Sigmoid colon (tissue), 6 donors: ENCODE measurements at regions not wholly inside any gene's neighbourhood (a gene's known extent, or its start where the extent isn't known, plus 50 kb on each side); places are given as distances from the start of the nearest gene placed in this dataset.

Source experiments
- DNase-seq: peaks from one replicate; pipeline ENCODE4 v3.0.0-alpha.2; 2019
- H3K27ac ChIP-seq, 4 donors: fragments of 200-600 bp; sonication (generic); one replicate each; pipeline ENCODE4 v1.5.1; 2016 to 2019; ENCODE audit warnings: mild to moderate bottlenecking in 1 of 4
- H3K27me3 ChIP-seq, 3 donors: fragments of 200-600 bp; sonication (generic); one replicate each; pipeline ENCODE4 v1.5.1; 2019; ENCODE audit warnings: mild to moderate bottlenecking in 1 of 3
- H3K36me3 ChIP-seq, 4 donors: fragments of 200-600 bp; sonication (generic); one replicate each; pipeline ENCODE4 v1.5.1; 2016 to 2019
- H3K4me1 ChIP-seq, 4 donors: fragments of 200-600 bp; sonication (generic); one replicate each; pipeline ENCODE4 v1.5.1; 2017 to 2019
- H3K4me3 ChIP-seq, 4 donors: fragments of 200-600 bp; sonication (generic); one replicate each; pipeline ENCODE4 v1.5.1; 2017 to 2019; ENCODE audit warnings: mild to moderate bottlenecking in 2 of 4, moderate library complexity in 1 of 4
- H3K9me3 ChIP-seq, 4 donors: fragments of 200-600 bp in 3 of 4; sonication (generic) in 3 of 4; one replicate each; pipeline versions ENCODE4 v1.5.1 to v1.6.1; 2013 to 2019
- EP300 ChIP-seq, 4 donors: sonication (generic); formaldehyde crosslinking; IDR thresholded peaks; one replicate each; pipeline ENCODE4 v1.6.1; 2017; ENCODE audit warnings: antibody characterized with exemption in 4 of 4
- POLR2A ChIP-seq, 2 donors: fragments of 450-650 bp; IDR thresholded peaks; one replicate each; pipeline ENCODE4 v1.6.1; 2016; ENCODE audit warnings: antibody characterized with exemption in 2 of 2, mild to moderate bottlenecking in 2 of 2, moderate library complexity in 2 of 2
- POLR2AphosphoS5 ChIP-seq, 4 donors: sonication (generic); formaldehyde crosslinking; IDR thresholded peaks; one replicate each; pipeline ENCODE4 v1.6.1; 2017; ENCODE audit warnings: antibody characterized with exemption in 4 of 4
- WGBS, 2 donors: extraction: QIAGEN DNeasy Blood & Tissue Kit; methylation state at CpG; one replicate each; pipeline ENCODE4 v1.1.7; 2013; 5-methylcytosine and 5-hydroxymethylcytosine counted together
- intact Hi-C: fragments of 100-400 bp; cut with DNase I; formaldehyde crosslinking; loops from one replicate; pipeline ENCODE4 v1.15.1; 2023
- TF ChIP-seq, protein P1 (sequence below), 4 experiments: fragments of 450-650 bp in 3 of 4; fragments of 200-600 bp in 1 of 4; IDR thresholded peaks; one replicate each; pipeline ENCODE4 v1.5.1; 2016 to 2019; ENCODE audit warnings: antibody characterized with exemption in 4 of 4, mild to moderate bottlenecking in 3 of 4, moderate library complexity in 2 of 4
- donor health status: healthy with polysubstance abuse.
- donor health status: healthy.

DNA sequence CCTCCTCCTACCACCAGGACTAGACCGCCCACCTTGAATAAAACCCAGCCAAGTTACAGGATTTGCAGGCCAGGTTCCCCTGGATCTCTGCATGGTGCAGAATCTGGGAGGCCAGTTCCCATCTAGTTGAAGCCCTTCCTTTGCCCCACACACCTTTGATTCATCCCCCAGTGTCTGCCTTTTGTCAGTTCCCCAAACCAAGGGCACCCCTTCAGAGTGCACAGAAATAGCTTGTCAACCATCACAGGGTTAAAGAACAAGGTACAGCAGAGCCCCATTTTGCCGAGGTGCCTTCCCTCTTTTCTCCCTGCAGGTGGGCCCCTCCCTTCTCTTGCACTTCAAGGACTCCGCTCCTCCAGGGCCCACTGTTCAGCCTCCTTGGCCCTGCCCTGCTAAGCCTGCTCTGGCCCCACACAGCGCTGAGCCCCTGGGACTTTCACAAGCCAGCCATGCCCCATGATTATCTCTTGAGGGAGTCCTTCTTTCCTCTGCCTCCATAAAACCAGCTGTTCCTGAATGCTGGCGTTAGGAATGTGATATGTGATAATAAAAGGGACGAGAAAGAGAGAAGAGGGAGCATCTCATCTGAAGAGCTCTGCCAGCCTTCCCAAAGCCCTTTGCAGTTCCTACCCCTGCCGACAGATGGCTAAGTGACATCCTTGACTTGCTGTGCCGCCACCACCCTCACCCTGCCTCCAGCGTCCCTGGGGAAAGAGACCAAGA lies 280.3 kb downstream of the CDC5L start:
- H3K27ac ChIP-seq = peak overlapping the region in 3 of 4 donors; percentile 0 to 20 (median 0)
- H3K27me3 ChIP-seq = no peaks in the 10 kb centered on the region
- intact Hi-C loops = no loop called here
- H3K9me3 ChIP-seq = no peaks in the 10 kb centered on the region
- WGBS, 2 donors = 55 to 67% methylated on average over 9 of the region's 9 CpGs
- H3K4me3 ChIP-seq = no peak overlapping the region
- no peaks in the 10 kb centered on the region for H3K36me3 ChIP-seq
- no peak for DNase-seq
- peaks cover 0 to 21% (median 7%) of the 10 kb centered on the region in 4 donors for H3K4me1 ChIP-seq
- TF ChIP-seq, protein P1, sequence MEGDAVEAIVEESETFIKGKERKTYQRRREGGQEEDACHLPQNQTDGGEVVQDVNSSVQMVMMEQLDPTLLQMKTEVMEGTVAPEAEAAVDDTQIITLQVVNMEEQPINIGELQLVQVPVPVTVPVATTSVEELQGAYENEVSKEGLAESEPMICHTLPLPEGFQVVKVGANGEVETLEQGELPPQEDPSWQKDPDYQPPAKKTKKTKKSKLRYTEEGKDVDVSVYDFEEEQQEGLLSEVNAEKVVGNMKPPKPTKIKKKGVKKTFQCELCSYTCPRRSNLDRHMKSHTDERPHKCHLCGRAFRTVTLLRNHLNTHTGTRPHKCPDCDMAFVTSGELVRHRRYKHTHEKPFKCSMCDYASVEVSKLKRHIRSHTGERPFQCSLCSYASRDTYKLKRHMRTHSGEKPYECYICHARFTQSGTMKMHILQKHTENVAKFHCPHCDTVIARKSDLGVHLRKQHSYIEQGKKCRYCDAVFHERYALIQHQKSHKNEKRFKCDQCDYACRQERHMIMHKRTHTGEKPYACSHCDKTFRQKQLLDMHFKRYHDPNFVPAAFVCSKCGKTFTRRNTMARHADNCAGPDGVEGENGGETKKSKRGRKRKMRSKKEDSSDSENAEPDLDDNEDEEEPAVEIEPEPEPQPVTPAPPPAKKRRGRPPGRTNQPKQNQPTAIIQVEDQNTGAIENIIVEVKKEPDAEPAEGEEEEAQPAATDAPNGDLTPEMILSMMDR (IDR thresholded peaks at IDR 0.05) = peak in 2 of 4 experiments; percentile 32 to 34
- no peak for TF ChIP-seq POLR2AphosphoS5 (IDR thresholded peaks at IDR 0.05)

DNA sequence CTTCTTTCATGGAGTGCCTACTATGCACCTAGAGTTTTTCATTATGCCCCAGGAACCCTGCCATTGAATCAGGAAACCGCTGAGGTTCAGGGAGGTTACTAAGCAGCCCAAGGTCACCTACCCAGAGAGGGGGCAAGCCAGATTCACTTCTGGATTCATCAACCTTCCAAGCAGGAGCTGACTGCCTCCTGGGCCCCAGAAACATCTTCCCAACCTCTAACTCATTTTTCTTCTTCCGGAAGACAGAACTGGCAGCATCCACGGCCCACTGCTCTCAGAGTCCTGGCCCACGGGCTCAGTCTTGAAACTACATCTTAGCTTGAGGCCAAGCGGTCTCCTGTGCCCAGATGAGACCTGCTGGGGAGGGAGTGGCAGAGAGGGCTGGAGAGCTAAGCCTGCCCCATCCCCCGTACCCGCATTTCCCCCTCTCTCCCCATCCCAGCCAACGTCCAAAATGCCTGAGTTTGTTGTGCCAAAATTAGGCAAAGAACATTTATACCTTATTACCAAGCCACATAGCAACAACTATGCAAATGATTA lies 281.0 kb downstream of the CDC5L start:
- no peaks in the 10 kb centered on the region for H3K27me3 ChIP-seq
- no peaks in the 10 kb centered on the region for H3K9me3 ChIP-seq
- no peak for TF ChIP-seq EP300 (IDR thresholded peaks at IDR 0.05)
- TF ChIP-seq POLR2AphosphoS5 (IDR thresholded peaks at IDR 0.05) = no peak
- TF ChIP-seq POLR2A (IDR thresholded peaks at IDR 0.05) = no peak
- TF ChIP-seq, protein P1 (IDR thresholded peaks at IDR 0.05) = no peak
- H3K4me3 ChIP-seq = no peak overlapping the region
- H3K4me1 ChIP-seq = peaks cover 0 to 21% (median 7%) of the 10 kb centered on the region in 4 donors
- H3K36me3 ChIP-seq = no peaks in the 10 kb centered on the region
- intact Hi-C loops = no loop called here
- no peak for DNase-seq
- 79 to 90% methylated on average over 8 of the region's 8 CpGs for WGBS, 2 donors
- no peak overlapping the region for H3K27ac ChIP-seq

DNA sequence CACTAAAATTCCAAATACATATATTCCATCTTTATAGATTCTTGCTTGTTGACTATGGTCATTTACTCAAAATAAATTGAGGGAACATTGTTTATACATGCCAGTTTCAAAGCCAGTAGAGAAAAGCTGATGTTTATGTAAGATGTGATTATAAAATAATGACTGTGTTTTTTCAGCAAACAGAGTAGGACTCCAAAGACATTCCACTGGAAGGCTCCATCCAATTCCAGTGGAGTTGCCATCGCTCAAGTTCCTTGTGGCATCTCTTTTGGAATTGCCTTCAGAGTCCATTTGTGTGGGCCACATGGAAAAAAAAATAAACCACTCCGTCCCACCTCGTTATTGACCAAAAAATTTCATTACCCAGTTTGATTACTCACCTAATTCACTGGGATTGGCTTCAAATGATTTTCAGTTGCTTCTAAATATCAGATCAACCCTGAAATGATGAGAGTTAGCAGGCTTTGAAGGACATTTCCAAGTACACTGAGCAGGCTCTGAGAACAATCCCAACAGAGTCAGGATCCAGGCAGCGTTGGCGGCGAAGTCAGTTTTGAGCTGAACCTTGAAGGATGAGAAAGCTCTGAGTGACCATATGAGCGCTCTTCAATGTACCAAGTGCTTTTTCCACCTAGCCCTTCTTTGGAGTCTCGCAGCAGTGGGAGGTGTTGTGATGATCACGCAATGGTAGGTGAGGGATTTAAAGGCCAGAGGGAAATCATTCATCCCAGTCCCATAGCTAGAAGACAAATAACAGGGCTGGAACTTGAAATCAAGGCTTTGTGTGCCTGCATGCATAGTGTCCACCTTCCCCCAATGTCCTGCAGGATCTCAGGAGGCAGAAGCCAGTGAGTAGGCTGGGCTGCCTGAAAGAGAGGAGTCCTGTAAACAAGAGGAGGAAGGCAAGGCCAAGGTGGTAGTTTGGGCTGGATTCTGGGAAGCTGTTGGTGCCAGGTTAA lies 281.7 kb downstream of the CDC5L start:
- WGBS, 2 donors = 86 to 95% methylated on average over 9 of the region's 9 CpGs
- Histone ChIP-seq H3K27me3 (no peaks in the 10 kb centered on the region), H3K4me3 (no peak overlapping the region), H3K4me1 (peaks cover 0 to 16% (median 7%) of the 10 kb centered on the region in 4 donors), H3K9me3 (no peaks in the 10 kb centered on the region), H3K27ac (no peak overlapping the region), H3K36me3 (no peaks in the 10 kb centered on the region)
- TF ChIP-seq EP300 (IDR thresholded peaks at IDR 0.05) = no peak
- TF ChIP-seq, protein P1 (IDR thresholded peaks at IDR 0.05) = no peak
- TF ChIP-seq POLR2AphosphoS5 (IDR thresholded peaks at IDR 0.05) = no peak
- no peak for TF ChIP-seq POLR2A (IDR thresholded peaks at IDR 0.05)
- no peak for DNase-seq
- intact Hi-C loops = no loop called here

DNA sequence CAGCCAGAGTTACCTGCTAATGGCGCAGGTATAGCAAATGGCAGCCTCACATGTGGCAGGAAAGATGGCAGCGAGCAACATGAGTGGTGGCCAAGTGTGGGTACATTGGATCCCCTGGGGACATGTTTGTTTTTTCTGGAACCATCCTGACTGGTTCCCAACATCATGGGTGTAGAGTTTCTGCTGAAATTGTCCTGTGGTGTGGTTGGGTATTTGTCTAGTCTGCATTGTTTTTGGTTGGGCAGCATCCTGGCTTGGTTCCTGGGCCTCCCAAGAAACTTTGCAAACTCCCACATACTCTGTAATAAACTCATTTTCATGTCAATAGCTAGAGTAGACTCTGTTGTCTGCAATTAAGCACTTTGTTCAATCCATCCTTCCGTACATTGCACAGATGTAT lies 282.6 kb downstream of the CDC5L start:
- no peaks in the 10 kb centered on the region for H3K9me3 ChIP-seq
- no peaks in the 10 kb centered on the region for H3K27me3 ChIP-seq
- 96% methylated on average over 3 of the region's 3 CpGs for WGBS, 2 donors
- H3K4me1 ChIP-seq = peaks cover 0 to 7% (median 2%) of the 10 kb centered on the region in 4 donors
- H3K4me3 ChIP-seq = no peak overlapping the region
- no peak for DNase-seq
- no peaks in the 10 kb centered on the region for H3K36me3 ChIP-seq
- TF ChIP-seq POLR2AphosphoS5 (IDR thresholded peaks at IDR 0.05) (no peak), POLR2A (IDR thresholded peaks at IDR 0.05) (no peak), EP300 (IDR thresholded peaks at IDR 0.05) (no peak)
- TF ChIP-seq, protein P1 (IDR thresholded peaks at IDR 0.05) = no peak
- intact Hi-C loops = no loop called here
- H3K27ac ChIP-seq = no peak overlapping the region
